GM21381 (cell line): ENCODE measurements at regions not wholly inside any gene's neighbourhood (a gene's known extent, or its start where the extent isn't known, plus 50 kb on each side); places are given as distances from the start of the nearest gene placed in this dataset.

Experiments
- ATAC-seq: cut with Tn5 transposase; IDR thresholded peaks from one replicate; pipeline ENCODE4 v1.9.1; 2021; ENCODE audit warnings: mild to moderate bottlenecking, moderate library complexity; ENCODE audit not compliant: unreplicated experiment

- no peak for ATAC-seq
These were observed 127.2 kb upstream of the NPY2R start for GRCh38 chr4:155081222-155081621.

- ATAC-seq = no peak
These were observed 122.4 kb upstream of the NPY2R start for GRCh38 chr4:155085843-155086530.

GRCh38 chr4:155094201-155094820, 114.1 kb upstream of the NPY2R start:
- no peak for ATAC-seq

- ATAC-seq = no peak
These were observed 109.2 kb upstream of the NPY2R start for GRCh38 chr4:155099231-155099630.

- ATAC-seq = no peak
These were observed 101.8 kb upstream of the NPY2R start for GRCh38 chr4:155106629-155107028.

GRCh38 chr4:155107059-155107458, 101.4 kb upstream of the NPY2R start:
- no peak for ATAC-seq

- ATAC-seq = no peak
These were observed 93.6 kb upstream of the NPY2R start for GRCh38 chr4:155114790-155115189.

- no peak for ATAC-seq
These were observed 89.4 kb upstream of the NPY2R start for GRCh38 chr4:155119006-155119405.

- ATAC-seq = no peak
These were observed 87.9 kb upstream of the NPY2R start for GRCh38 chr4:155120536-155120935.

GRCh38 chr4:155122382-155122781, 86.1 kb upstream of the NPY2R start:
- ATAC-seq = no peak

- no peak for ATAC-seq
These were observed 74.3 kb upstream of the NPY2R start for GRCh38 chr4:155134136-155134535.

- ATAC-seq = no peak
These were observed 67.5 kb upstream of the NPY2R start for GRCh38 chr4:155140889-155141288.

- ATAC-seq = no peak
These were observed 64.9 kb upstream of the NPY2R start for GRCh38 chr4:155143512-155143911.
